Rectal smooth muscle tissue (tissue), 1 donor: ENCODE measurements at regions not wholly inside any gene's neighbourhood (a gene's known extent, or its start where the extent isn't known, plus 50 kb on each side); places are given as distances from the start of the nearest gene placed in this dataset.

Experiments used
- H3K27ac ChIP-seq: one replicate; pipeline ENCODE4 v1.7.0; 2013; ENCODE audit warnings: low read depth, low read length, inconsistent platforms
- H3K27me3 ChIP-seq: one replicate; pipeline ENCODE4 v1.7.0; 2013; ENCODE audit warnings: low read length; ENCODE audit not compliant: control insufficient read depth, insufficient read depth
- H3K36me3 ChIP-seq: one replicate; pipeline ENCODE4 v1.7.0; 2013; ENCODE audit warnings: low read length; ENCODE audit not compliant: control insufficient read depth, insufficient read depth
- H3K4me1 ChIP-seq: one replicate; pipeline ENCODE4 v1.7.0; 2013; ENCODE audit warnings: low read length; ENCODE audit not compliant: control insufficient read depth, insufficient read depth
- H3K4me3 ChIP-seq: one replicate; pipeline ENCODE4 v1.7.0; 2013; ENCODE audit warnings: low read length
- H3K9ac ChIP-seq: one replicate; pipeline ENCODE4 v1.7.0; 2013; ENCODE audit warnings: low read length

GRCh38 chr12:13380297-13380696 is 183.8 kb downstream of the EMP1 start:
- no peaks in the 10 kb centered on the region for H3K36me3 ChIP-seq
- H3K27me3 ChIP-seq = no peaks in the 10 kb centered on the region

GRCh38 chr12:13379531-13380188 is 183.1 kb downstream of the EMP1 start:
- H3K27me3 ChIP-seq = no peaks in the 10 kb centered on the region
- H3K4me3 ChIP-seq = no peak overlapping the region
- no peaks in the 10 kb centered on the region for H3K4me1 ChIP-seq
- no peak overlapping the region for H3K27ac ChIP-seq
- H3K9ac ChIP-seq = no peak overlapping the region
- H3K36me3 ChIP-seq = no peaks in the 10 kb centered on the region

More at GRCh38 chr12:13380297-13380696, 183.8 kb downstream of the EMP1 start:
- H3K9ac ChIP-seq = no peak overlapping the region
- H3K27ac ChIP-seq = no peak overlapping the region
- H3K4me3 ChIP-seq = no peak overlapping the region
- H3K4me1 ChIP-seq = no peaks in the 10 kb centered on the region

GRCh38 chr12:13377698-13378097 is 181.2 kb downstream of the EMP1 start:
- H3K27ac ChIP-seq = no peak overlapping the region
- no peak overlapping the region for H3K4me3 ChIP-seq
- no peaks in the 10 kb centered on the region for H3K27me3 ChIP-seq
- no peaks in the 10 kb centered on the region for H3K36me3 ChIP-seq
- no peaks in the 10 kb centered on the region for H3K4me1 ChIP-seq
- H3K9ac ChIP-seq = no peak overlapping the region

GRCh38 chr12:13376610-13377373 is 180.3 kb downstream of the EMP1 start:
- H3K27ac ChIP-seq = no peak overlapping the region
- H3K27me3 ChIP-seq = no peaks in the 10 kb centered on the region
- H3K4me3 ChIP-seq = no peak overlapping the region
- no peaks in the 10 kb centered on the region for H3K36me3 ChIP-seq
- no peak overlapping the region for H3K9ac ChIP-seq
- H3K4me1 ChIP-seq = no peaks in the 10 kb centered on the region

GRCh38 chr12:13375583-13376345 is 179.2 kb downstream of the EMP1 start:
- Histone ChIP-seq H3K9ac (no peak overlapping the region), H3K36me3 (no peaks in the 10 kb centered on the region), H3K27ac (no peak overlapping the region), H3K27me3 (no peaks in the 10 kb centered on the region), H3K4me1 (no peaks in the 10 kb centered on the region), H3K4me3 (no peak overlapping the region)

GRCh38 chr12:13374793-13375192 is 178.3 kb downstream of the EMP1 start:
- H3K27me3 ChIP-seq = no peaks in the 10 kb centered on the region
- H3K4me1 ChIP-seq = no peaks in the 10 kb centered on the region
- H3K9ac ChIP-seq = no peak overlapping the region
- no peak overlapping the region for H3K27ac ChIP-seq
- no peak overlapping the region for H3K4me3 ChIP-seq
- no peaks in the 10 kb centered on the region for H3K36me3 ChIP-seq

GRCh38 chr12:13373803-13374202 is 177.3 kb downstream of the EMP1 start:
- Histone ChIP-seq H3K36me3 (no peaks in the 10 kb centered on the region), H3K4me3 (no peak overlapping the region), H3K4me1 (no peaks in the 10 kb centered on the region), H3K27ac (no peak overlapping the region), H3K27me3 (no peaks in the 10 kb centered on the region), H3K9ac (no peak overlapping the region)

GRCh38 chr12:13373131-13373530 is 176.6 kb downstream of the EMP1 start:
- H3K27me3 ChIP-seq = no peaks in the 10 kb centered on the region
- H3K4me3 ChIP-seq = no peak overlapping the region
- H3K4me1 ChIP-seq = no peaks in the 10 kb centered on the region
- no peaks in the 10 kb centered on the region for H3K36me3 ChIP-seq
- H3K9ac ChIP-seq = no peak overlapping the region
- H3K27ac ChIP-seq = no peak overlapping the region

- Histone ChIP-seq H3K9ac (no peak overlapping the region), H3K27ac (no peak overlapping the region), H3K4me3 (no peak overlapping the region), H3K36me3 (no peaks in the 10 kb centered on the region), H3K27me3 (no peaks in the 10 kb centered on the region), H3K4me1 (no peaks in the 10 kb centered on the region)
Measured at GRCh38 chr12:13372386-13372785, 175.9 kb downstream of the EMP1 start.

- Histone ChIP-seq H3K27me3 (no peaks in the 10 kb centered on the region), H3K4me3 (no peak overlapping the region), H3K9ac (no peak overlapping the region), H3K4me1 (no peaks in the 10 kb centered on the region), H3K27ac (no peak overlapping the region), H3K36me3 (no peaks in the 10 kb centered on the region)
Measured at GRCh38 chr12:13371797-13372196, 175.3 kb downstream of the EMP1 start.

GRCh38 chr12:13371367-13371766 is 174.8 kb downstream of the EMP1 start:
- Histone ChIP-seq H3K36me3 (no peaks in the 10 kb centered on the region), H3K27ac (no peak overlapping the region), H3K27me3 (no peaks in the 10 kb centered on the region), H3K4me1 (no peaks in the 10 kb centered on the region), H3K9ac (no peak overlapping the region), H3K4me3 (no peak overlapping the region)

- Histone ChIP-seq H3K27ac (no peak overlapping the region), H3K9ac (no peak overlapping the region), H3K4me3 (no peak overlapping the region), H3K36me3 (no peaks in the 10 kb centered on the region), H3K27me3 (no peaks in the 10 kb centered on the region), H3K4me1 (no peaks in the 10 kb centered on the region)
Measured at GRCh38 chr12:13369474-13370056, 173.0 kb downstream of the EMP1 start.
